Activated naive CD8-positive, alpha-beta T cell treated with anti-CD3 and anti-CD28 coated beads, Interleukin-2, amount 50 U/mL, for 24 hours (primary cell): ENCODE measurements at regions not wholly inside any gene's neighbourhood (a gene's known extent, or its start where the extent isn't known, plus 50 kb on each side); places are given as distances from the start of the nearest gene placed in this dataset.
"Not testable (repeated sequence)": the region's sequence is repeated elsewhere in the genome, so short reads cannot be mapped to it uniquely, and the experiment has no call there.

ENCODE experiments used
- ATAC-seq: fragments of 150-1000 bp; cut with Tn5 transposase; one replicate; pipeline ENCODE4 v1.10.0; 2021
- DNase-seq: peaks from one replicate; pipeline ENCODE4 v3.0.0; 2021
- H3K27ac Mint-ChIP-seq: one replicate; pipeline ENCODE4 v1.8.0; 2021; ENCODE audit warnings: mild to moderate bottlenecking, mixed read lengths
- H3K27me3 Mint-ChIP-seq: one replicate; pipeline ENCODE4 v1.8.0; 2021; ENCODE audit warnings: mixed read lengths
- H3K36me3 Mint-ChIP-seq: one replicate; pipeline ENCODE4 v1.8.0; 2021; ENCODE audit warnings: low read depth, mixed read lengths
- H3K4me1 Mint-ChIP-seq: one replicate; pipeline ENCODE4 v1.8.0; 2021; ENCODE audit warnings: mixed read lengths
- H3K4me3 Mint-ChIP-seq: one replicate; pipeline ENCODE4 v1.8.0; 2021; ENCODE audit warnings: mild to moderate bottlenecking, moderate library complexity, mixed read lengths
- H3K9me3 Mint-ChIP-seq: one replicate; pipeline ENCODE4 v1.8.0; 2021; ENCODE audit warnings: mixed read lengths

DNA sequence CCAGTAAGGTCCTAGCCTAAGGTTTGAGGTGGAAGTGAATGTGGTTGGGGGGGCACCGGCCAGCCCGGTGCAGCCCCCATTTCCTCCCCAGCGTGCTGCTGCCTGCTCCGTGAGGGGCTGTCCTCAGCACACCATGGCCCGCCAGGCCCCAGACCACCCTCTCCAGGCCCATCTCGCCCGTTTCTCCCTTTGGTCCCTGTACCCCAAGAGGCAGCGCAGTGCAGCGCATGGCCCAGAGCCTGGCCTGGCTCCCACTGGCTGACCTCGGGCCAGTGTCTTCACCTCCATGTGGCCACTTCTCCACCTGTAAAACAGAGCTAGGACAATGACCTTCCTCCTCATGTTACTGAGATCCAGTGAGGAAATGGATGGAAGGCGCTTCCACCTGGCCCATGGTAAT, 170.0 kb upstream of the GSE1 start:
- Mint-ChIP-seq H3K27me3 (no peaks in the 10 kb centered on the region), H3K9me3 (no peaks in the 10 kb centered on the region), H3K4me3 (no peak overlapping the region), H3K27ac (no peak overlapping the region), H3K4me1 (peaks cover 9% of the 10 kb centered on the region), H3K36me3 (no peaks in the 10 kb centered on the region)
- DNase-seq (no peak), ATAC-seq (no peak)

GRCh38 chr16:85443531-85443930, 169.6 kb upstream of the GSE1 start:
- Mint-ChIP-seq H3K4me3 (no peak overlapping the region), H3K36me3 (no peaks in the 10 kb centered on the region), H3K4me1 (peaks cover 13% of the 10 kb centered on the region), H3K27me3 (no peaks in the 10 kb centered on the region), H3K27ac (no peak overlapping the region), H3K9me3 (no peaks in the 10 kb centered on the region)
- ATAC-seq: no peak
- DNase-seq: no peak

GRCh38 chr16:85445064-85445778, 167.9 kb upstream of the GSE1 start:
- no peak overlapping the region for H3K27ac Mint-ChIP-seq
- ATAC-seq: no peak
- no peak overlapping the region for H3K4me3 Mint-ChIP-seq
- no peaks in the 10 kb centered on the region for H3K9me3 Mint-ChIP-seq
- no peak for DNase-seq
- peaks cover 27% of the 10 kb centered on the region for H3K4me1 Mint-ChIP-seq
- no peaks in the 10 kb centered on the region for H3K36me3 Mint-ChIP-seq
- no peaks in the 10 kb centered on the region for H3K27me3 Mint-ChIP-seq

DNA sequence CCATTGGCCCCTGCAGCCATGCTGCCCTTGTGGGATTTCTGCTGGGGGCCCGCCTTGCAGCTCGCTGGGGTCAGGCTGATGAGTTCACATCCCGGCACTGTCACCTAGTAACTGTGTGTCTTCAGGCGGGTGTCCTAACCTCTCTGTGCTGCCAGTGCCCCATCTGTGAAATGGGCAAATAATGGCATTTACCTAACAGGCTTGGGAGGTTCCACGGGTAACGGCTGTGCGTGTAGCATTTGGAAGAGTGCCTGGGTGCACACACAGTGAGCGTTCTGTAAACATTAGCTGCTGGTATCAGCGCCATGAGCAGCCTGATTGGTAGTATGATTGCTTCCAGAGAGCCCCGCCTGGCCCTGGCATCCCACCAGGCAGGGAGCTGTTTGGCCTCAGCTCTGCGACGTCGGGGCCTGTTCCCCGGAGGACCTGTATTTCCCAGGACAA, 167.3 kb upstream of the GSE1 start:
- Mint-ChIP-seq H3K4me3 (no peak overlapping the region), H3K27me3 (no peaks in the 10 kb centered on the region), H3K4me1 (peaks cover 27% of the 10 kb centered on the region), H3K27ac (no peak overlapping the region), H3K9me3 (no peaks in the 10 kb centered on the region), H3K36me3 (no peaks in the 10 kb centered on the region)
- DNase-seq: no peak
- ATAC-seq: no peak

- H3K36me3 Mint-ChIP-seq: no peaks in the 10 kb centered on the region
- no peak for ATAC-seq
- no peaks in the 10 kb centered on the region for H3K9me3 Mint-ChIP-seq
- peaks cover 35% of the 10 kb centered on the region for H3K4me1 Mint-ChIP-seq
- DNase-seq: no peak
- no peaks in the 10 kb centered on the region for H3K27me3 Mint-ChIP-seq
- no peak overlapping the region for H3K4me3 Mint-ChIP-seq
- H3K27ac Mint-ChIP-seq: no peak overlapping the region
These were observed 166.0 kb upstream of the GSE1 start for GRCh38 chr16:85446951-85447692.

DNA sequence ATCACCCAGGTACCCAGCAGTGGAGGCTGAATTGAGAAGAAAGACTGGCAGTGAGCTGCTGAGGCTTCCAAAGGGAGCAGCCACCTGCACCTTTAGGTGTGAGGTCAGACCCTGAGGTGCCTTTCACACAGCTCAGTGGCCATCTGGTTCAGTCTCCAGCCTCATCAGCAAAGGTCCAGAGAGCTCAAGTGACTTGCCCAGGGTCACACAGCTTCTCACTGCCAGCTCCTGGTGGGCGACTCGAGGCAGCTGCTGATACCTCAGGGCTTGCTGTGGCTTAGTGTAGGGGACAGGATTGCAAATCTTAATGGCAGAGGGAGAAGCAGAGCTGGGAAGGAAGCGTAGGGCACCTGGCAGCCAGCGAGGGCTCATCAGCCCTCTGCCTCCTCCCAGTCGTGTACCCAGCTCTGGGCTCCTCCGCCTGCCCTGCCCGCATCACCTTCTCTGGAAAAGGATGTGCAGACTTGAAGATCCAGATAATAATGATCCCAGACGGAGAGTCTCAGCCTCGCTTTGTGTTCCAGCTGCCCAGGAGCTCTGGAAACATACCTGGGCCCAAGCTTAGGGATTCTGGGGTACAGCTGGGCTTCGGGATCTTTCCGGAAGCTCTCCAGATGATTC, 165.3 kb upstream of the GSE1 start:
- Mint-ChIP-seq H3K27ac (no peak overlapping the region), H3K4me3 (no peak overlapping the region), H3K36me3 (no peaks in the 10 kb centered on the region), H3K27me3 (no peaks in the 10 kb centered on the region), H3K9me3 (no peaks in the 10 kb centered on the region), H3K4me1 (peaks cover 37% of the 10 kb centered on the region)
- no peak for DNase-seq
- ATAC-seq: no peak

DNA sequence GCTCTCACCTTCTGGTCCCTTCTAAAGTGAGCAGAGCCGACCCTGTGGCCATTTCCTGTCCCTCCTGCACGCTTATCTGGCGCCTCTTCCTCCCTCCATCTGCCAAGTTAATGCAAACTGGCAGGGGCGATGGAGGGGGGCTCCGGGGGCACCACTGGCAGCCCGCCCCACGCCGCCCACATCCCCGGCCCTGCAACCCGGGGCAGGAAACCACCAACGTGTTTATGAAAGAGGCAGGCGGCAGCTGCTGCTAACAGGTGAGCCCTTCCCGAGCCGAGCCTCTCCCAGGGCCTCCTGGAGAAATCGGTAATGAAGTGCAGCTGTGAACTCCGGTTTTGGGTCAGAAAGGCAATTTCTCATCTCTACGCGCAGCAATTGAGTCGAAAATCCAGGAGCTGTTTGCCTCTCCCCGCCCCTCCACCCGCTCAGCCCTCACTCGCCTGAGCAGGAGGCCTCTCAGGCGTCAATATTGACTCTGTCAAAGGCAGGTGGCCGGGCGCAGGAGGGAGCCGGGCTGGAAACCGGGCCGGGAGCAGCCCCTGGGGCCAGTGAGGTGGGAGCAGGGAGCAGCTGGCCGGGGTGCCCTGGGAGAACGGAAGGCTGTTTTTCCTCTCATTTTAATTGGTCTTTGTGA, 164.4 kb upstream of the GSE1 start:
- H3K4me3 Mint-ChIP-seq: no peak overlapping the region

GRCh38 chr16:85449191-85449884, 163.8 kb upstream of the GSE1 start:
- Mint-ChIP-seq H3K27ac (no peak overlapping the region), H3K4me3 (no peak overlapping the region), H3K27me3 (no peaks in the 10 kb centered on the region), H3K9me3 (no peaks in the 10 kb centered on the region), H3K36me3 (no peaks in the 10 kb centered on the region), H3K4me1 (peaks cover 41% of the 10 kb centered on the region)
- DNase-seq (no peak), ATAC-seq (no peak)

More for the DNA sequence above, 164.4 kb upstream of the GSE1 start:
- no peaks in the 10 kb centered on the region for H3K36me3 Mint-ChIP-seq
- H3K9me3 Mint-ChIP-seq: no peaks in the 10 kb centered on the region
- ATAC-seq (no peak), DNase-seq (peak; percentile 18)
- H3K4me1 Mint-ChIP-seq: peaks cover 41% of the 10 kb centered on the region
- no peak overlapping the region for H3K27ac Mint-ChIP-seq
- H3K27me3 Mint-ChIP-seq: no peaks in the 10 kb centered on the region

DNA sequence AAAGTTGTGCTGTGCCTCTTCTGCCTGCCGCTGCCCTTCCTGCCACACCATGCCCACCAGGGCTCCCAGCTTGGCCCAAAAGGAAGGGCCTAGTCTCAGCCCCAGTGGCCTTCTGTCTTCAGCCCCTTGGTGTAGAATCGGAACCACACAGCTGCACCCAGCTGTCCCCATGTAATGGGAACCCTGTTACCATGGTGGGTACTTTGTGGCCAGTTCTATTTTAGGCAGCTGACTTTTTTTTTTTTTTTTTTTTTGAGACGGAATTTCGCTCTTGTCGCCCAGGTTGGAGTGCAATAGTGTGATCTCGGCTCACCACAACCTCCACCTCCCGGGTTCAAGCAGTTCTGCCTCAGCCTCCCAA, 163.3 kb upstream of the GSE1 start:
- no peaks in the 10 kb centered on the region for H3K36me3 Mint-ChIP-seq
- peaks cover 41% of the 10 kb centered on the region for H3K4me1 Mint-ChIP-seq
- DNase-seq (no peak), ATAC-seq (no peak)
- H3K4me3 Mint-ChIP-seq: no peak overlapping the region
- H3K27me3 Mint-ChIP-seq: no peaks in the 10 kb centered on the region
- H3K9me3 Mint-ChIP-seq: no peaks in the 10 kb centered on the region
- no peak overlapping the region for H3K27ac Mint-ChIP-seq

DNA sequence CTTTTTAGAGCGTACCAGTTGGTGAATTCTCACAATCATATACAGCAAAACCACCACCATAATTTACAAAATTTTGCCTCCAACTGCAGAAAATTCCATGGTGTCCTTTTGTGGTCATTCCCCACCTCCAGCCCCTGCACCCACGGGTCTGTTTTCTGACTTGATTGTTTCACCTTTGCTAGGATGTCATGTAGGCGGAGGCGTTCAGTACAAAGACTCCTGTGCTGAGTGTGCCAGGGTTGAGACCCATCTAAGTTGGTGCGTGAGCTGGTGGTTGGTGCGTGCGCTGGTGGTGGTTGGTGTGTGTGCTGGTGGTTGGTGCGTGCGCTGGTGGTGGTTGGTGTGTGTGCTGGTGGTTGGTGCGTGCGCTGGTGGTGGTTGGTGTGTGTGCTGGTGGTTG, 162.0 kb upstream of the GSE1 start:
- not testable (repeated sequence) for H3K9me3 Mint-ChIP-seq, H3K27me3 Mint-ChIP-seq, ATAC-seq, H3K4me3 Mint-ChIP-seq, H3K36me3 Mint-ChIP-seq, DNase-seq
- Mint-ChIP-seq H3K4me1 (peaks cover 37% of the 10 kb centered on the region), H3K27ac (peak overlapping the region; percentile 30)

GRCh38 chr16:85451641-85452363, 161.3 kb upstream of the GSE1 start:
- no peak overlapping the region for H3K27ac Mint-ChIP-seq
- peaks cover 37% of the 10 kb centered on the region for H3K4me1 Mint-ChIP-seq
- H3K27me3 Mint-ChIP-seq: peaks cover 3% of the 10 kb centered on the region
- no peak overlapping the region for H3K4me3 Mint-ChIP-seq
- ATAC-seq (no peak), DNase-seq (no peak)
- H3K36me3 Mint-ChIP-seq: no peaks in the 10 kb centered on the region
- H3K9me3 Mint-ChIP-seq: no peaks in the 10 kb centered on the region

GRCh38 chr16:85452364-85453193, 160.5 kb upstream of the GSE1 start:
- peaks cover 3% of the 10 kb centered on the region for H3K27me3 Mint-ChIP-seq
- no peaks in the 10 kb centered on the region for H3K9me3 Mint-ChIP-seq
- DNase-seq (no peak), ATAC-seq (no peak)
- no peak overlapping the region for H3K4me3 Mint-ChIP-seq
- no peak overlapping the region for H3K27ac Mint-ChIP-seq
- H3K4me1 Mint-ChIP-seq: peaks cover 37% of the 10 kb centered on the region
- no peaks in the 10 kb centered on the region for H3K36me3 Mint-ChIP-seq

DNA sequence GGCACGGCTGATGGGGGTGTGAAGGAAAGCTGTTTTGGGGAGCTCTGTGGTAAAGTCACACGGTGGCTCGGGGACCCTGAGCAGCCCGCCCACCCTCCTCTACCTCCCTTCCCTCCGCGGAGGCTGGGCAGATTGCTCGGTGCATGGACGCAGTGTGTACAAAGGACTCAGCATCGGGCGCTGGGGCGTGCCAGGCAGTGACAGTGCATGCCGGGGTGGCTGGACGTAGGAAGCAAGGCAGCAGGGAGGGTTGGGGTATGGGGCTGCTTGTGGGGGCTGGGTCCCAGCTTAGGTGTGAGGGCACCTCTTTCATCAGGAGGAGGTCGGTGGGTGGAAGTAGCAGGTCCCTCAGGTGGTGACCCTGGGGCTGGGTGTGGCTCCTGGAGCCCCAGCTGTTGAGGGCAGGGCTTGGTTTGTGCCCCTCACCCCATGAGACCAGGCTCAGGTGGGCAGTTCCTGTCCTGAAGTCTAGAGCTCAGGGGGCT, 159.9 kb upstream of the GSE1 start:
- H3K4me1 Mint-ChIP-seq: peaks cover 31% of the 10 kb centered on the region
- H3K4me3 Mint-ChIP-seq: no peak overlapping the region
- H3K36me3 Mint-ChIP-seq: no peaks in the 10 kb centered on the region
- DNase-seq (no peak), ATAC-seq (no peak)
- no peak overlapping the region for H3K27ac Mint-ChIP-seq
- no peaks in the 10 kb centered on the region for H3K9me3 Mint-ChIP-seq
- H3K27me3 Mint-ChIP-seq: peaks cover 3% of the 10 kb centered on the region
